Uterus (tissue), 3 donors: ENCODE measurements at regions not wholly inside any gene's neighbourhood (a gene's known extent, or its start where the extent isn't known, plus 50 kb on each side); places are given as distances from the start of the nearest gene placed in this dataset.

Experiments
- DNase-seq, 2 donors: peaks; one replicate each; pipeline ENCODE4 v3.0.0-alpha.2; 2019 to 2020
- H3K27ac ChIP-seq, 2 donors: fragments of 200-600 bp; sonication (generic); 1 replicate in 1 of 2; 2 replicates in 1 of 2; pipeline ENCODE4 v1.5.1; 2016 to 2018
- H3K27me3 ChIP-seq, 2 donors: fragments of 200-600 bp; sonication (generic); one replicate each; pipeline ENCODE4 v1.5.1; 2018 to 2019; ENCODE audit warnings: control low read depth in 1 of 2
- H3K36me3 ChIP-seq, 2 donors: fragments of 200-600 bp; sonication (generic); one replicate each; pipeline ENCODE4 v1.5.1; 2019; ENCODE audit warnings: control low read depth in 1 of 2
- H3K4me1 ChIP-seq, 2 donors: fragments of 200-600 bp; sonication (generic); one replicate each; pipeline ENCODE4 v1.5.1; 2018 to 2019; ENCODE audit warnings: control low read depth in 1 of 2
- H3K4me3 ChIP-seq, 2 donors: fragments of 200-600 bp; sonication (generic); 1 replicate in 1 of 2; 2 replicates in 1 of 2; pipeline ENCODE4 v1.5.1; 2018 to 2019; ENCODE audit warnings: mild to moderate bottlenecking in 1 of 2
- H3K9me3 ChIP-seq, 2 donors: fragments of 200-600 bp; sonication (generic); one replicate each; pipeline ENCODE4 v1.5.1; 2019; ENCODE audit warnings: control low read depth in 1 of 2
- CTCF ChIP-seq, 4 experiments: fragments of 200-600 bp in 2 of 4; fragments of 450-650 bp in 2 of 4; sonication (generic) in 2 of 4; IDR thresholded peaks; one replicate each; pipeline ENCODE4 v1.5.1; 2016 to 2019; ENCODE audit warnings: antibody characterized with exemption in 4 of 4, mild to moderate bottlenecking in 2 of 4, moderate library complexity in 1 of 4
- POLR2A ChIP-seq, 2 donors: fragments of 450-650 bp; IDR thresholded peaks; one replicate each; pipeline ENCODE4 v1.6.1; 2016; ENCODE audit warnings: antibody characterized with exemption in 2 of 2, mild to moderate bottlenecking in 1 of 2, moderate library complexity in 1 of 2
- intact Hi-C: fragments of 100-400 bp; cut with DNase I; formaldehyde crosslinking; loops from one replicate; pipeline ENCODE4 v1.15.1; 2023; ENCODE audit warnings: low total_unique reads
- donor health status: DM: yes; HTN: yes; CAD: no.

- Histone ChIP-seq H3K27me3 (no peaks in the 10 kb centered on the region), H3K27ac (no peak overlapping the region), H3K4me3 (no peak overlapping the region), H3K36me3 (no peaks in the 10 kb centered on the region), H3K4me1 (no peaks in the 10 kb centered on the region), H3K9me3 (no peaks in the 10 kb centered on the region)
- DNase-seq = no peak
- intact Hi-C loops = no loop called here
- TF ChIP-seq POLR2A (IDR thresholded peaks at IDR 0.05) (no peak), CTCF (IDR thresholded peaks at IDR 0.05) (no peak)
Measured at GRCh38 chr6:115575285-115575684, 485.4 kb downstream of the FRK start.

- Histone ChIP-seq H3K4me1 (no peaks in the 10 kb centered on the region), H3K9me3 (no peaks in the 10 kb centered on the region), H3K36me3 (no peaks in the 10 kb centered on the region), H3K27ac (no peak overlapping the region), H3K27me3 (no peaks in the 10 kb centered on the region), H3K4me3 (no peak overlapping the region)
- intact Hi-C loops = no loop called here
- TF ChIP-seq POLR2A (IDR thresholded peaks at IDR 0.05) (no peak), CTCF (IDR thresholded peaks at IDR 0.05) (no peak)
- DNase-seq = no peak
Measured at GRCh38 chr6:115573861-115574260, 486.8 kb downstream of the FRK start.

GRCh38 chr6:115570331-115570730 is 490.4 kb downstream of the FRK start:
- Histone ChIP-seq H3K4me1 (no peaks in the 10 kb centered on the region), H3K27me3 (no peaks in the 10 kb centered on the region), H3K9me3 (no peaks in the 10 kb centered on the region), H3K27ac (no peak overlapping the region), H3K4me3 (no peak overlapping the region), H3K36me3 (no peaks in the 10 kb centered on the region)
- intact Hi-C loops = no loop called here
- DNase-seq = no peak
- TF ChIP-seq CTCF (IDR thresholded peaks at IDR 0.05) = no peak
- TF ChIP-seq POLR2A (IDR thresholded peaks at IDR 0.05) = no peak

- H3K27ac ChIP-seq = no peak overlapping the region
- H3K9me3 ChIP-seq = no peaks in the 10 kb centered on the region
- no peak overlapping the region for H3K4me3 ChIP-seq
- H3K27me3 ChIP-seq = no peaks in the 10 kb centered on the region
- H3K36me3 ChIP-seq = no peaks in the 10 kb centered on the region
- intact Hi-C loops = no loop called here
- H3K4me1 ChIP-seq = no peaks in the 10 kb centered on the region
- TF ChIP-seq CTCF (IDR thresholded peaks at IDR 0.05) (no peak), POLR2A (IDR thresholded peaks at IDR 0.05) (no peak)
- DNase-seq = no peak
Measured at GRCh38 chr6:115554060-115554459, 506.6 kb downstream of the FRK start.

GRCh38 chr6:115551527-115551926 is 509.2 kb downstream of the FRK start:
- TF ChIP-seq CTCF (IDR thresholded peaks at IDR 0.05) (no peak), POLR2A (IDR thresholded peaks at IDR 0.05) (no peak)
- Histone ChIP-seq H3K9me3 (no peaks in the 10 kb centered on the region), H3K27me3 (no peaks in the 10 kb centered on the region), H3K36me3 (no peaks in the 10 kb centered on the region), H3K4me1 (no peaks in the 10 kb centered on the region), H3K27ac (no peak overlapping the region), H3K4me3 (no peak overlapping the region)
- intact Hi-C loops = no loop called here
- no peak for DNase-seq
